D721Med (cell line): ENCODE measurements at regions not wholly inside any gene's neighbourhood (a gene's known extent, or its start where the extent isn't known, plus 50 kb on each side); places are given as distances from the start of the nearest gene placed in this dataset.

ENCODE experiments used
- DNase-seq: peaks from one replicate; pipeline ENCODE4 v3.0.0; 2011; ENCODE audit warnings: low spot score; ENCODE audit not compliant: insufficient read length
- FAIRE-seq: peaks from 2 replicates; lab custom pipeline; 2011; peaks lifted over from hg19 to GRCh38; lab: Jason Lieb, UNC
- CTCF ChIP-seq: IDR thresholded peaks from 2 replicates; pipeline ENCODE4 v1.5.1; 2012; ENCODE audit warnings: mild to moderate bottlenecking, control low read depth; ENCODE audit not compliant: insufficient read depth; ENCODE audit errors: missing control alignments

GRCh38 chr6:48197941-48198340 lies 86.9 kb upstream of the PTCHD4 start:
- FAIRE-seq (no peak), DNase-seq (no peak)
- no peak for TF ChIP-seq CTCF

- DNase-seq (no peak), FAIRE-seq (no peak)
- TF ChIP-seq CTCF, result no peak
These were observed 83.7 kb upstream of the PTCHD4 start for GRCh38 chr6:48194596-48195295.

- DNase-seq (no peak), FAIRE-seq (no peak)
- no peak for TF ChIP-seq CTCF
These were observed 77.2 kb upstream of the PTCHD4 start for GRCh38 chr6:48188158-48188557.

GRCh38 chr6:48186746-48187145 lies 75.7 kb upstream of the PTCHD4 start:
- no peak for TF ChIP-seq CTCF
- no peak for FAIRE-seq

GRCh38 chr6:48184648-48185047 lies 73.7 kb upstream of the PTCHD4 start:
- no peak for FAIRE-seq
- no peak for DNase-seq
- no peak for TF ChIP-seq CTCF

More at GRCh38 chr6:48186746-48187145, 75.7 kb upstream of the PTCHD4 start:
- no peak for DNase-seq

- DNase-seq, result no peak
- no peak for FAIRE-seq
- no peak for TF ChIP-seq CTCF
These were observed 73.0 kb upstream of the PTCHD4 start for GRCh38 chr6:48183811-48184605.

- no peak for FAIRE-seq
- no peak for DNase-seq
- TF ChIP-seq CTCF, result no peak
These were observed 72.2 kb upstream of the PTCHD4 start for GRCh38 chr6:48183178-48183577.
